ENCODE measurements at regions not wholly inside any gene's neighbourhood (a gene's known extent, or its start where the extent isn't known, plus 50 kb on each side); places are given as distances from the start of the nearest gene placed in this dataset.

DNA sequence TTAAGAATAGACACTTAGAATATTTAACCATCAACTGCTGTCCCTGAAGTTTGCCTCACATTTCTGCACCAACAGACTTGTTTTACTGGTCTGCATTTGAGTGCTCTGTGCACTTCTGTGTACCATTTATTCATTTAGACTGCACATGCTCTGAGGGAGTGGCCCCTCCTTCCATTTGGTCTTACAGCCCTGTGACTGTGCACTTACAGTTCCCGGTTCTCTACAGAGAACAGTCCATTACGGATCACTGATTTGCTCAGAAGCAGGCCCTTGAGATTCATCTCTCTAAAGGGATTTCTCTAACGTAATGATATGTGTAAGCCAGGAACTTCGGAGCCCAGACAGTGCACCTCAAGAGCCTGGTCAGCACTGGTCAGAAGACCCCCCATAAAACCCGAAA lies 247.3 kb upstream of the BLID start:
- FAIRE-seq (no peak), DNase-seq (ENCODE audit: low read depth) (no peak)
- H3K9me3 ChIP-seq (ENCODE audit: insufficient read depth, low read depth, low read length): no peaks in the 10 kb centered on the region
- no peak overlapping the region for H2AFZ ChIP-seq (ENCODE audit: low read depth, low read length)
- Mint-ChIP-seq H3K36me3 (ENCODE audit: low read depth, unreplicated experiment) (no peaks in the 10 kb centered on the region), H3K9me3 (ENCODE audit: unreplicated experiment) (peaks cover 3% of the 10 kb centered on the region), H3K4me3 (ENCODE audit: unreplicated experiment) (no peak overlapping the region), H3K27me3 (ENCODE audit: low read depth, unreplicated experiment) (peaks cover 14% of the 10 kb centered on the region), H3K27ac (ENCODE audit: unreplicated experiment) (no peak overlapping the region), H3K4me1 (ENCODE audit: low read depth, unreplicated experiment) (no peaks in the 10 kb centered on the region)
- H3K27me3 ChIP-seq (ENCODE audit: insufficient read depth, low read length): peaks cover 3% of the 10 kb centered on the region
- H3K36me3 ChIP-seq (ENCODE audit: insufficient read depth, low read length): no peaks in the 10 kb centered on the region
- H3K4me2 ChIP-seq (ENCODE audit: low read length): no peak overlapping the region
- H3K4me1 ChIP-seq (ENCODE audit: insufficient read depth, low read length): peaks cover 3% of the 10 kb centered on the region
- no peaks in the 10 kb centered on the region for H4K20me1 ChIP-seq (ENCODE audit: insufficient read depth, low read length)
- H3K27ac ChIP-seq (ENCODE audit: low read depth, low read length): no peak overlapping the region
- TF ChIP-seq EZH2 (IDR thresholded peaks at IDR 0.05; ENCODE audit: insufficient read depth, low read length): no peak
- TF ChIP-seq, protein P1, sequence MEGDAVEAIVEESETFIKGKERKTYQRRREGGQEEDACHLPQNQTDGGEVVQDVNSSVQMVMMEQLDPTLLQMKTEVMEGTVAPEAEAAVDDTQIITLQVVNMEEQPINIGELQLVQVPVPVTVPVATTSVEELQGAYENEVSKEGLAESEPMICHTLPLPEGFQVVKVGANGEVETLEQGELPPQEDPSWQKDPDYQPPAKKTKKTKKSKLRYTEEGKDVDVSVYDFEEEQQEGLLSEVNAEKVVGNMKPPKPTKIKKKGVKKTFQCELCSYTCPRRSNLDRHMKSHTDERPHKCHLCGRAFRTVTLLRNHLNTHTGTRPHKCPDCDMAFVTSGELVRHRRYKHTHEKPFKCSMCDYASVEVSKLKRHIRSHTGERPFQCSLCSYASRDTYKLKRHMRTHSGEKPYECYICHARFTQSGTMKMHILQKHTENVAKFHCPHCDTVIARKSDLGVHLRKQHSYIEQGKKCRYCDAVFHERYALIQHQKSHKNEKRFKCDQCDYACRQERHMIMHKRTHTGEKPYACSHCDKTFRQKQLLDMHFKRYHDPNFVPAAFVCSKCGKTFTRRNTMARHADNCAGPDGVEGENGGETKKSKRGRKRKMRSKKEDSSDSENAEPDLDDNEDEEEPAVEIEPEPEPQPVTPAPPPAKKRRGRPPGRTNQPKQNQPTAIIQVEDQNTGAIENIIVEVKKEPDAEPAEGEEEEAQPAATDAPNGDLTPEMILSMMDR (IDR thresholded peaks at IDR 0.05; ENCODE audit: insufficient read depth, low read depth, low read length): no peak
- H3K9ac ChIP-seq (ENCODE audit: low read length): no peak overlapping the region
- H3K79me2 ChIP-seq (ENCODE audit: insufficient read depth, low read length): no peaks in the 10 kb centered on the region
- H3K4me3 ChIP-seq (ENCODE audit: insufficient read depth, low read depth, low read length): no peak overlapping the region

DNA sequence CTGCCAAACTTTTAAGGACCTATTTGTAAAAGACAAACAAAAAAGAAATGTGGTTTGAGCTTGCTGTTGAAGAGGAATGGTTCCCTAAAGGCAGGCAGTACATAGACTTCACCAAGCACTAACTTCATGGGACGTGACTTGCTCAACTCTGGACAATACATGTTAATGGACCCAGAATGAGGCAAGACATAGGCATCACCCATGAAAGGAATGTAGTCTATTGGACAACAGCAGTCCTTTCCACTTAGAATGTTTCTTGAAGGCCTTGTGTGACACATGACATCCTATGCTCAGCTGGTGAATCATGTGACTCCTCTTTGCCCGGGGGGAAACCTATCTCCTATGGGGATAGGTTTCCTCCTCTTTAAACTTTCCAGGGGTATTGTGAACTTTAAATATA lies 246.4 kb upstream of the BLID start:
- Mint-ChIP-seq H3K9me3 (ENCODE audit: unreplicated experiment) (peaks cover 3% of the 10 kb centered on the region), H3K27me3 (ENCODE audit: low read depth, unreplicated experiment) (peaks cover 14% of the 10 kb centered on the region), H3K27ac (ENCODE audit: unreplicated experiment) (no peak overlapping the region), H3K4me3 (ENCODE audit: unreplicated experiment) (no peak overlapping the region), H3K36me3 (ENCODE audit: low read depth, unreplicated experiment) (no peaks in the 10 kb centered on the region), H3K4me1 (ENCODE audit: low read depth, unreplicated experiment) (no peaks in the 10 kb centered on the region)
- H3K27me3 ChIP-seq (ENCODE audit: insufficient read depth, low read length): peaks cover 3% of the 10 kb centered on the region
- no peak overlapping the region for H3K4me2 ChIP-seq (ENCODE audit: low read length)
- H3K36me3 ChIP-seq (ENCODE audit: insufficient read depth, low read length): no peaks in the 10 kb centered on the region
- H3K9ac ChIP-seq (ENCODE audit: low read length): no peak overlapping the region
- no peaks in the 10 kb centered on the region for H3K79me2 ChIP-seq (ENCODE audit: insufficient read depth, low read length)
- no peaks in the 10 kb centered on the region for H4K20me1 ChIP-seq (ENCODE audit: insufficient read depth, low read length)
- H2AFZ ChIP-seq (ENCODE audit: low read depth, low read length): no peak overlapping the region
- H3K9me3 ChIP-seq (ENCODE audit: insufficient read depth, low read depth, low read length): no peaks in the 10 kb centered on the region
- FAIRE-seq (no peak), DNase-seq (ENCODE audit: low read depth) (no peak)
- H3K4me3 ChIP-seq (ENCODE audit: insufficient read depth, low read depth, low read length): no peak overlapping the region
- no peak overlapping the region for H3K27ac ChIP-seq (ENCODE audit: low read depth, low read length)
- TF ChIP-seq EZH2 (IDR thresholded peaks at IDR 0.05; ENCODE audit: insufficient read depth, low read length): no peak
- TF ChIP-seq, protein P1 (IDR thresholded peaks at IDR 0.05; ENCODE audit: insufficient read depth, low read depth, low read length): no peak
- no peaks in the 10 kb centered on the region for H3K4me1 ChIP-seq (ENCODE audit: insufficient read depth, low read length)

DNA sequence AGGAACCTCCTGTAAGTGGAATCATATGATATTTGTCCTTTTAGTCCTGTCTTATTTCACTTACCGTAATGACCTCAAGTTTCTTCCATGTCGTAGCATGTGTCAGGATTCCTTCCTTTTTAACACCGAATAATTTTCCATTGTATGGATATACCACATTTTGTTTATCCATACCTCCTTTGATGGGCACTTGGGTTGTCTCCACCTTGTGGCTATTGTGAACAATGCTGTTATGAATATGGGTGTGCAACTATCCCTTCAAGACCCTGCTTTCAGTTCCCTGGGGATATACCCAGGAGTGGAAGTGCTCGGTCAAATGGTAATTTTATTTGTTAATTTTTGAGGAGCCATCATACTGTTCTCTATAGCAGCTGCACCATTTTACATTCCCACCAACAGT lies 244.9 kb upstream of the BLID start:
- peaks cover 3% of the 10 kb centered on the region for H3K27me3 ChIP-seq (ENCODE audit: insufficient read depth, low read length)
- Mint-ChIP-seq H3K27me3 (ENCODE audit: low read depth, unreplicated experiment) (peaks cover 14% of the 10 kb centered on the region), H3K4me1 (ENCODE audit: low read depth, unreplicated experiment) (no peaks in the 10 kb centered on the region), H3K27ac (ENCODE audit: unreplicated experiment) (no peak overlapping the region), H3K4me3 (ENCODE audit: unreplicated experiment) (no peak overlapping the region), H3K36me3 (ENCODE audit: low read depth, unreplicated experiment) (no peaks in the 10 kb centered on the region), H3K9me3 (ENCODE audit: unreplicated experiment) (peaks cover 3% of the 10 kb centered on the region)
- no peak overlapping the region for H2AFZ ChIP-seq (ENCODE audit: low read depth, low read length)
- H4K20me1 ChIP-seq (ENCODE audit: insufficient read depth, low read length): no peaks in the 10 kb centered on the region
- H3K4me3 ChIP-seq (ENCODE audit: insufficient read depth, low read depth, low read length): no peak overlapping the region
- FAIRE-seq: no peak
- H3K79me2 ChIP-seq (ENCODE audit: insufficient read depth, low read length): no peaks in the 10 kb centered on the region
- H3K27ac ChIP-seq (ENCODE audit: low read depth, low read length): no peak overlapping the region
- H3K9me3 ChIP-seq (ENCODE audit: insufficient read depth, low read depth, low read length): no peaks in the 10 kb centered on the region
- no peak overlapping the region for H3K4me2 ChIP-seq (ENCODE audit: low read length)
- H3K4me1 ChIP-seq (ENCODE audit: insufficient read depth, low read length): no peaks in the 10 kb centered on the region
- H3K36me3 ChIP-seq (ENCODE audit: insufficient read depth, low read length): no peaks in the 10 kb centered on the region
- H3K9ac ChIP-seq (ENCODE audit: low read length): no peak overlapping the region
- DNase-seq (ENCODE audit: low read depth): no peak
- TF ChIP-seq EZH2 (IDR thresholded peaks at IDR 0.05; ENCODE audit: insufficient read depth, low read length): no peak
- TF ChIP-seq, protein P1 (IDR thresholded peaks at IDR 0.05; ENCODE audit: insufficient read depth, low read depth, low read length): no peak

Data from astrocyte (in vitro differentiated cells and primary cell).